ENCODE measurements at regions not wholly inside any gene's neighbourhood (a gene's known extent, or its start where the extent isn't known, plus 50 kb on each side); places are given as distances from the start of the nearest gene placed in this dataset.

- WGBS (ENCODE audit: insufficient coverage): no CpG with 5 or more reads among the region's 1 CpG
- Mint-ChIP-seq H3K27ac (no peak overlapping the region), H3K4me1 (peaks cover 16% of the 10 kb centered on the region), H3K27me3 (ENCODE audit: low read depth in 3 of 3) (peaks cover 0 to 7% (median 5%) of the 10 kb centered on the region in 3 donors), H3K9me3 (peaks cover 0 to 12% (median 2%) of the 10 kb centered on the region in 7 donors), H3K36me3 (no peaks in the 10 kb centered on the region), H3K4me3 (no peak overlapping the region)
- no peak overlapping the region for H3K9ac ChIP-seq (ENCODE audit: insufficient read depth, low read length, poor library complexity, severe bottlenecking)
- no peaks in the 10 kb centered on the region for H4K20me1 ChIP-seq (ENCODE audit: insufficient read depth, low read length)
- no peak for TF ChIP-seq CTCF (IDR thresholded peaks at IDR 0.05)
- no peaks in the 10 kb centered on the region for H3K9me3 ChIP-seq (replicated peaks in 1 of 2; ENCODE audit: control insufficient read depth in 1 of 2, insufficient read depth in 1 of 2, low read length in 2 of 2)
- H3K4me3 ChIP-seq (replicated peaks in 1 of 3; ENCODE audit: low read depth in 2 of 3, low read length in 3 of 3): no peak overlapping the region
- H3K27me3 ChIP-seq (ENCODE audit: control insufficient read depth in 2 of 2, insufficient read depth in 2 of 2, low read length in 2 of 2): no peaks in the 10 kb centered on the region
- H3K79me2 ChIP-seq (ENCODE audit: insufficient read depth, low read length): no peaks in the 10 kb centered on the region
- H2AFZ ChIP-seq (ENCODE audit: insufficient read depth, low read depth, low read length, poor library complexity, severe bottlenecking): no peak overlapping the region
- no peak overlapping the region for H3K4me2 ChIP-seq (replicated peaks; ENCODE audit: extremely low read depth, low read length, poor library complexity, severe bottlenecking)
- H3K27ac ChIP-seq (ENCODE audit: low read depth in 1 of 2, low read length in 2 of 2): no peak overlapping the region
- intact Hi-C loops (cut with micrococcal nuclease): no loop called here
- H3K36me3 ChIP-seq (replicated peaks in 1 of 2; ENCODE audit: control insufficient read depth in 1 of 2, insufficient read depth in 2 of 2, low read length in 2 of 2): no peaks in the 10 kb centered on the region
- no peak for DNase-seq
- peaks cover 11 to 12% of the 10 kb centered on the region in 2 donors for H3K4me1 ChIP-seq (ENCODE audit: control insufficient read depth in 1 of 2, insufficient read depth in 2 of 2, low read length in 2 of 2)
These were observed 173.6 kb downstream of the TTC8 start for GRCh38 chr14:88998027-88998426.

- no peak for DNase-seq
- Histone ChIP-seq H3K4me3 (replicated peaks in 1 of 3; ENCODE audit: low read depth in 2 of 3, low read length in 3 of 3) (no peak overlapping the region), H3K9ac (ENCODE audit: insufficient read depth, low read length, poor library complexity, severe bottlenecking) (no peak overlapping the region), H3K27me3 (ENCODE audit: control insufficient read depth in 2 of 2, insufficient read depth in 2 of 2, low read length in 2 of 2) (no peaks in the 10 kb centered on the region), H3K36me3 (replicated peaks in 1 of 2; ENCODE audit: control insufficient read depth in 1 of 2, insufficient read depth in 2 of 2, low read length in 2 of 2) (no peaks in the 10 kb centered on the region), H3K4me1 (ENCODE audit: control insufficient read depth in 1 of 2, insufficient read depth in 2 of 2, low read length in 2 of 2) (peaks cover 11 to 15% of the 10 kb centered on the region in 2 donors), H3K9me3 (replicated peaks in 1 of 2; ENCODE audit: control insufficient read depth in 1 of 2, insufficient read depth in 1 of 2, low read length in 2 of 2) (no peaks in the 10 kb centered on the region), H4K20me1 (ENCODE audit: insufficient read depth, low read length) (no peaks in the 10 kb centered on the region), H3K27ac (ENCODE audit: low read depth in 1 of 2, low read length in 2 of 2) (no peak overlapping the region), H3K79me2 (ENCODE audit: insufficient read depth, low read length) (no peaks in the 10 kb centered on the region), H2AFZ (ENCODE audit: insufficient read depth, low read depth, low read length, poor library complexity, severe bottlenecking) (no peak overlapping the region), H3K4me2 (replicated peaks; ENCODE audit: extremely low read depth, low read length, poor library complexity, severe bottlenecking) (no peak overlapping the region)
- TF ChIP-seq CTCF (IDR thresholded peaks at IDR 0.05): no peak
- H3K4me3 Mint-ChIP-seq: no peak overlapping the region
- H3K9me3 Mint-ChIP-seq: peaks cover 0 to 9% (median 2%) of the 10 kb centered on the region in 7 donors
- H3K36me3 Mint-ChIP-seq: no peaks in the 10 kb centered on the region
- H3K27me3 Mint-ChIP-seq (ENCODE audit: low read depth in 3 of 3): peaks cover 0 to 7% (median 7%) of the 10 kb centered on the region in 3 donors
- H3K4me1 Mint-ChIP-seq: peaks cover 23% of the 10 kb centered on the region
- intact Hi-C loops (cut with micrococcal nuclease): no loop called here
- H3K27ac Mint-ChIP-seq: no peak overlapping the region
- 93% methylated on average over 5 of the region's 5 CpGs for WGBS (ENCODE audit: insufficient coverage)
These were observed 174.7 kb downstream of the TTC8 start for GRCh38 chr14:88999137-88999536.
